ENCODE measurements at regions not wholly inside any gene's neighbourhood (a gene's known extent, or its start where the extent isn't known, plus 50 kb on each side); places are given as distances from the start of the nearest gene placed in this dataset.

GRCh38 chr4:119858176-119858575 lies 208.5 kb downstream of the MAD2L1 start:
- TF ChIP-seq MYC (IDR thresholded peaks at IDR 0.05; ENCODE audit: low read depth, low read length) (no peak), FOS (IDR thresholded peaks at IDR 0.05; ENCODE audit: borderline replicate concordance, insufficient read depth, low read length) (no peak), POLR2AphosphoS5 (IDR thresholded peaks at IDR 0.05; ENCODE audit: insufficient read depth, low read depth, low read length) (no peak), GATA2 (IDR thresholded peaks at IDR 0.05; ENCODE audit: insufficient read depth, insufficient read length, low read depth, low read length) (no peak), POLR2A (IDR thresholded peaks at IDR 0.05; ENCODE audit: low read depth, low read length) (no peak), EZH2 (IDR thresholded peaks at IDR 0.05; ENCODE audit: borderline replicate concordance, low read depth, low read length, severe bottlenecking) (no peak), JUN (IDR thresholded peaks at IDR 0.05; ENCODE audit: borderline replicate concordance, insufficient read depth, insufficient read length, low read depth) (no peak), MAX (IDR thresholded peaks at IDR 0.05; ENCODE audit: insufficient read depth, insufficient read length) (no peak), CTCF (IDR thresholded peaks at IDR 0.05; ENCODE audit: extremely low read depth in 1 of 2, insufficient read depth in 1 of 2, low read depth in 1 of 2, low read length in 2 of 2) (no peak)
- H3K9ac ChIP-seq (replicated peaks; ENCODE audit: extremely low read depth, insufficient read depth, low read length): no peak overlapping the region
- H3K27me3 ChIP-seq (ENCODE audit: control insufficient read depth in 2 of 2, insufficient read depth in 2 of 2, low read length in 2 of 2): no peaks in the 10 kb centered on the region
- ChIA-PET CTCF (no interaction called here), POLR2A (no interaction called here)
- dilution Hi-C loops (cut with MboI; ENCODE audit: extremely low pct_ligation_motif_present, low sequenced_read_pairs) (no loop called here), intact Hi-C loops (cut with micrococcal nuclease) (no loop called here)
- no peaks in the 10 kb centered on the region for H3K4me1 ChIP-seq (ENCODE audit: control insufficient read depth, extremely low read depth, insufficient read depth, low read length)
- H3K4me3 ChIP-seq (replicated peaks in 1 of 3; ENCODE audit: insufficient read depth in 1 of 3, low read depth in 1 of 3, low read length in 3 of 3): no peak overlapping the region
- no peak overlapping the region for H3K4me2 ChIP-seq (ENCODE audit: insufficient read depth, low read length)
- no peaks in the 10 kb centered on the region for H3K9me3 ChIP-seq (replicated peaks; ENCODE audit: control insufficient read depth, insufficient read depth, low read length)
- BruUV-seq (replicated peaks): no TSS peak
- FAIRE-seq: no peak
- no peaks in the 10 kb centered on the region for H3K9me1 ChIP-seq (replicated peaks; ENCODE audit: control insufficient read depth, extremely low read depth, insufficient read depth, low read length)
- no peaks in the 10 kb centered on the region for H4K20me1 ChIP-seq (replicated peaks; ENCODE audit: control insufficient read depth, extremely low read depth, insufficient read depth, low read length)
- H3K36me3 ChIP-seq (ENCODE audit: control insufficient read depth in 2 of 2, extremely low read depth in 1 of 2, insufficient read depth in 2 of 2, low read length in 2 of 2): no peaks in the 10 kb centered on the region
- H2AFZ ChIP-seq (ENCODE audit: low read depth, low read length): no peak overlapping the region
- DNase-seq (ENCODE audit: low read depth, low spot score): no peak
- H3K79me2 ChIP-seq (ENCODE audit: control insufficient read depth, insufficient read depth, low read length): no peaks in the 10 kb centered on the region
- H3K27ac ChIP-seq (ENCODE audit: insufficient read depth, low read depth, low read length): no peak overlapping the region
